IMR-90 (cell line): ENCODE measurements at regions not wholly inside any gene's neighbourhood (a gene's known extent, or its start where the extent isn't known, plus 50 kb on each side); places are given as distances from the start of the nearest gene placed in this dataset.

Experiments
- ATAC-seq: fragments of 200-7000 bp; cut with Tn5 transposase; 2 replicates; pipeline ENCODE4 v1.9.1; 2020; ENCODE audit warnings: low read depth, mild to moderate bottlenecking, moderate library complexity
- BruUV-seq: library from RNA; stranded (reverse); fragments of 400-500 nt; replicated peaks from 2 replicates; lab custom pipeline; 2021; lab: Mats Ljungman, UMichigan
- CTCF ChIA-PET: fragments of 300-600 bp; formaldehyde crosslinking; extraction: SDS; loops from one replicate; lab custom pipeline; 2021; ENCODE audit warnings: antibody characterized with exemption; lab: Yijun Ruan, JAX
- POLR2A ChIA-PET: fragments of 300-600 bp; sonication (Branson Sonifier 250); formaldehyde crosslinking; loops from one replicate; lab custom pipeline; 2022; ENCODE audit warnings: antibody characterized with exemption; ENCODE audit not compliant: unreplicated experiment; lab: Charles Lee
- DNase-seq: peaks from one replicate; pipeline ENCODE4 v3.0.0; 2013
- H2AFZ ChIP-seq: replicated peaks from 2 replicates; pipeline ENCODE3; 2013; ENCODE audit warnings: low read length, mild to moderate bottlenecking; ENCODE audit not compliant: poor library complexity
- H2AK5ac ChIP-seq: 2 replicates; pipeline ENCODE4 v1.6.1; 2013; ENCODE audit warnings: low read depth, low read length, inconsistent platforms
- H2AK9ac ChIP-seq: replicated peaks from 2 replicates; pipeline ENCODE3; 2013; ENCODE audit warnings: mild to moderate bottlenecking, low read depth, low read length, moderate library complexity; ENCODE audit not compliant: poor library complexity
- H2BK120ac ChIP-seq: 2 replicates; pipeline ENCODE4 v1.6.1; 2013; ENCODE audit warnings: low read depth, low read length, inconsistent platforms
- H2BK15ac ChIP-seq: 3 replicates; pipeline ENCODE4 v1.6.1; 2013; ENCODE audit warnings: low read depth, low read length, inconsistent platforms
- H2BK20ac ChIP-seq: 2 replicates; pipeline ENCODE4 v1.6.1; 2013; ENCODE audit warnings: low read depth, mild to moderate bottlenecking, inconsistent platforms, low read length, moderate library complexity
- H2BK5ac ChIP-seq: 2 replicates; pipeline ENCODE4 v1.6.1; 2013; ENCODE audit warnings: mild to moderate bottlenecking, low read depth, low read length, inconsistent platforms; ENCODE audit not compliant: poor library complexity, severe bottlenecking
- H3K14ac ChIP-seq: replicated peaks from 2 replicates; pipeline ENCODE4 v1.6.1; 2013; ENCODE audit warnings: low read depth, low read length, inconsistent platforms
- H3K18ac ChIP-seq: 2 replicates; pipeline ENCODE4 v1.6.1; 2013; ENCODE audit warnings: low read depth, low read length, control low read depth
- H3K23ac ChIP-seq: 2 replicates; pipeline ENCODE4 v1.6.1; 2013; ENCODE audit warnings: low read depth, low read length, inconsistent platforms
- H3K27ac ChIP-seq: 2 replicates; pipeline ENCODE4 v1.5.1; 2013; ENCODE audit warnings: mild to moderate bottlenecking, control low read depth, low read length; ENCODE audit not compliant: insufficient read depth
- H3K27me3 ChIP-seq: 2 replicates; pipeline ENCODE4 v1.6.1; 2013; ENCODE audit warnings: low read length; ENCODE audit not compliant: control insufficient read depth, insufficient read depth
- H3K36me3 ChIP-seq: 2 replicates; pipeline ENCODE4 v1.6.1; 2013; ENCODE audit warnings: low read length, mixed read lengths; ENCODE audit not compliant: control insufficient read depth, insufficient read depth
- H3K4ac ChIP-seq: 2 replicates; pipeline ENCODE4 v1.6.1; 2013; ENCODE audit warnings: low read depth, low read length, inconsistent platforms
- H3K4me1 ChIP-seq: 2 replicates; pipeline ENCODE4 v1.6.1; 2013; ENCODE audit warnings: low read length, mixed read lengths; ENCODE audit not compliant: control insufficient read depth, insufficient read depth
- H3K4me2 ChIP-seq: 2 replicates; pipeline ENCODE4 v1.6.1; 2013; ENCODE audit warnings: low read depth, mild to moderate bottlenecking, control low read depth, low read length, moderate library complexity
- H3K4me3 ChIP-seq: 2 replicates; pipeline ENCODE4 v1.5.1; 2013; ENCODE audit warnings: low read depth, mild to moderate bottlenecking, control low read depth, low read length, moderate library complexity; ENCODE audit not compliant: insufficient read depth
- H3K56ac ChIP-seq: 2 replicates; pipeline ENCODE4 v1.6.1; 2013; ENCODE audit warnings: low read length, inconsistent platforms; ENCODE audit not compliant: insufficient read depth; ENCODE audit errors: extremely low read depth
- H3K79me1 ChIP-seq, 2 experiments: 2 replicates each; pipeline ENCODE4 v1.6.1; 2013; ENCODE audit warnings: low read length in 2 of 2, inconsistent platforms in 1 of 2, low read depth in 1 of 2
- H3K9ac ChIP-seq: 2 replicates; pipeline ENCODE4 v1.6.1; 2013; ENCODE audit warnings: low read depth, low read length, control low read depth
- H3K9me1 ChIP-seq: 2 replicates; pipeline ENCODE4 v1.6.1; 2013; ENCODE audit warnings: low read length, inconsistent platforms; ENCODE audit not compliant: insufficient read depth
- H3K9me3 ChIP-seq: 2 replicates; pipeline ENCODE4 v1.6.1; 2013; ENCODE audit warnings: low read length; ENCODE audit not compliant: control insufficient read depth, insufficient read depth
- H4K20me1 ChIP-seq: 2 replicates; pipeline ENCODE4 v1.6.1; 2013; ENCODE audit warnings: low read length, inconsistent platforms; ENCODE audit not compliant: insufficient read depth
- H4K5ac ChIP-seq: 2 replicates; pipeline ENCODE4 v1.6.1; 2013; ENCODE audit warnings: mild to moderate bottlenecking, low read depth, low read length, control low read depth
- H4K8ac ChIP-seq, 2 experiments: 2 replicates each; pipeline ENCODE4 v1.6.1; 2013; ENCODE audit warnings: low read depth in 2 of 2, low read length in 2 of 2, control low read depth in 1 of 2, inconsistent platforms in 1 of 2
- H4K91ac ChIP-seq: 2 replicates; pipeline ENCODE4 v1.6.1; 2013; ENCODE audit warnings: low read depth, low read length, inconsistent platforms; ENCODE audit not compliant: insufficient read depth
- BHLHE40 ChIP-seq: fragments of 150-350 bp; IDR thresholded peaks from 2 replicates; pipeline ENCODE4 v1.6.1; 2016; ENCODE audit warnings: mild to moderate bottlenecking, low read depth, low read length
- CEBPB ChIP-seq: IDR thresholded peaks from 2 replicates; pipeline ENCODE4 v1.6.1; 2012; ENCODE audit warnings: low read depth, low read length, improper control_type of control experiment
- CHD1 ChIP-seq: IDR thresholded peaks from 2 replicates; pipeline ENCODE4 v1.6.1; 2012; ENCODE audit warnings: low read depth, low read length, improper control_type of control experiment
- FOS ChIP-seq: fragments of 150-350 bp; IDR thresholded peaks from 2 replicates; pipeline ENCODE4 v1.6.1; 2016; ENCODE audit warnings: low read depth, low read length
- MAFK ChIP-seq: IDR thresholded peaks from 2 replicates; pipeline ENCODE4 v1.6.1; 2012; ENCODE audit warnings: low read depth, low read length, improper control_type of control experiment
- MAZ ChIP-seq: IDR thresholded peaks from 2 replicates; pipeline ENCODE4 v1.6.1; 2012; ENCODE audit warnings: low read depth, mild to moderate bottlenecking, low read length, improper control_type of control experiment, moderate library complexity, borderline replicate concordance
- MXI1 ChIP-seq: IDR thresholded peaks from 2 replicates; pipeline ENCODE4 v1.6.1; 2012; ENCODE audit warnings: low read depth, mild to moderate bottlenecking, low read length, moderate library complexity, borderline replicate concordance
- NFE2L2 ChIP-seq: fragments of 150-350 bp; IDR thresholded peaks from 2 replicates; pipeline ENCODE4 v1.6.1; 2016; ENCODE audit warnings: low read depth, mild to moderate bottlenecking, low read length
- POLR2A ChIP-seq: IDR thresholded peaks from 2 replicates; pipeline ENCODE4 v1.6.1; 2012; ENCODE audit warnings: mild to moderate bottlenecking, low read depth, low read length
- RAD21 ChIP-seq: IDR thresholded peaks from 2 replicates; pipeline ENCODE4 v1.6.1; 2012; ENCODE audit warnings: low read length, improper control_type of control experiment
- RCOR1 ChIP-seq: IDR thresholded peaks from 2 replicates; pipeline ENCODE4 v1.6.1; 2012; ENCODE audit warnings: mild to moderate bottlenecking, low read length, improper control_type of control experiment; ENCODE audit not compliant: insufficient replicate concordance
- RFX5 ChIP-seq: IDR thresholded peaks from 2 replicates; pipeline ENCODE4 v1.8.0; 2012; ENCODE audit warnings: low read depth, mild to moderate bottlenecking, low read length, moderate library complexity
- SMC3 ChIP-seq: fragments of 150-350 bp; IDR thresholded peaks from 2 replicates; pipeline ENCODE4 v1.6.1; 2016; ENCODE audit warnings: low read depth, mild to moderate bottlenecking, antibody characterized with exemption, low read length, moderate library complexity
- WGBS, 2 experiments: methylation state at CpG; one replicate each; pipeline versions ENCODE4 v1.1.5 to v1.1.7; 2013; ENCODE audit warnings: missing lambda C conversion rate in 2 of 2; ENCODE audit not compliant: insufficient read length in 1 of 2; ENCODE audit errors: extremely low coverage in 2 of 2; 5-methylcytosine and 5-hydroxymethylcytosine counted together
- dilution Hi-C: fragments of 300-500 bp; cut with HindIII; formaldehyde crosslinking; loops from one replicate; pipeline ENCODE4 v1.14.3; 2018; ENCODE audit warnings: low sequenced_read_pairs; ENCODE audit not compliant: unreplicated experiment
- in situ Hi-C: fragments of 300-500 bp; cut with MboI; formaldehyde crosslinking; loops from 3 replicates; pipeline ENCODE4 v1.14.3; 2019; ENCODE audit warnings: low sequenced_read_pairs, inconsistent platforms, mixed read lengths
- intact Hi-C: fragments of 100-400 bp; cut with micrococcal nuclease; formaldehyde crosslinking; loops from 2 replicates; pipeline ENCODE4 v1.10.0; 2022
- TF ChIP-seq, protein P1 (sequence below): conservative IDR thresholded peaks from 2 replicates; pipeline ENCODE4 v1.5.1; 2012; ENCODE audit warnings: mild to moderate bottlenecking, low read depth, low read length, improper control_type of control experiment
- TF ChIP-seq, protein P2 (sequence below): fragments of 150-350 bp; IDR thresholded peaks from 2 replicates; pipeline ENCODE4 v1.6.1; 2016; ENCODE audit warnings: low read depth, mild to moderate bottlenecking, low read length, moderate library complexity, borderline replicate concordance
- TF ChIP-seq, protein P3 (sequence below): fragments of 150-350 bp; IDR thresholded peaks from 2 replicates; pipeline ENCODE4 v1.6.1; 2017; ENCODE audit warnings: mild to moderate bottlenecking, antibody characterized with exemption, low read length, low read depth

DNA sequence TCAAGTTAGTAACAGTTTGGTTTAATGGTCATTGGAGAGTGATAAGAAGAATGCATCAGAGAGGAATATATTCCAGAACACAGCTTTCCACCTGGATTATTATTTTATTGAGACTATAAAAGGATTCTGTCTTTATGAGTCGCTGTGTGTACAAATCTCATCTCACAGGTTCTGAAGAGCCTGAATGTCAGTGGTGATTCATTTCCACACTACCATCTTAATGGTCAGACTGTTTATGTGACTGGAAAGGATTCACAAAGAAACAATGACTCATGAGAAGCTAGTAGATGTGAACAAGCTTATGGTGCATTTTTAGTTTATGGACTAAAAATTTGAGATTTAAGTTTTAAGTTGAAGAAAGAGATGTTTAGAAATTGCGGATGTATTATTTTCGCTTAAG lies 685.4 kb upstream of the NRXN1 start:
- Histone ChIP-seq H3K9ac (no peak overlapping the region), H2AK5ac (no peak overlapping the region), H2AFZ (no peak overlapping the region), H3K4me3 (no peak overlapping the region), H4K91ac (no peak overlapping the region), H3K79me1 (no peaks in the 10 kb centered on the region), H3K4ac (no peak overlapping the region), H2BK20ac (0 out of 2 replicates have a peak overlapping the region, but pooled peaks have one; percentile 29), H3K36me3 (no peaks in the 10 kb centered on the region), H3K23ac (no peak overlapping the region), H3K14ac (no peak overlapping the region), H2AK9ac (no peak overlapping the region), H3K9me1 (no peaks in the 10 kb centered on the region), H3K4me1 (no peaks in the 10 kb centered on the region; the same call in 1 of the 2 replicates), H3K27ac (no peak overlapping the region), H3K18ac (no peak overlapping the region), H2BK15ac (no peak overlapping the region), H3K4me2 (peak overlapping the region; percentile 44; the same call in 1 of the 2 replicates), H3K56ac (no peak overlapping the region), H3K27me3 (no peaks in the 10 kb centered on the region), H2BK5ac (peak overlapping the region; percentile 86), H3K9me3 (no peaks in the 10 kb centered on the region), H4K5ac (no peak overlapping the region), H2BK120ac (peak overlapping the region; percentile 58), H4K20me1 (no peaks in the 10 kb centered on the region), H4K8ac (no peak overlapping the region; a peak in 1 of 4 replicates)
- ATAC-seq (peak; percentile 83), DNase-seq (peak; percentile 97)
- WGBS, 2 experiments: 100% methylated on average over 1 of the region's 3 CpGs; no CpG with 5 or more reads in 1 of the 2 experiments
- in situ Hi-C loops: no loop called here
- dilution Hi-C loops: no loop called here
- CTCF ChIA-PET: no interaction called here
- BruUV-seq: no TSS peak
- POLR2A ChIA-PET: no interaction called here
- intact Hi-C loops: no loop called here
- TF ChIP-seq, protein P1, sequence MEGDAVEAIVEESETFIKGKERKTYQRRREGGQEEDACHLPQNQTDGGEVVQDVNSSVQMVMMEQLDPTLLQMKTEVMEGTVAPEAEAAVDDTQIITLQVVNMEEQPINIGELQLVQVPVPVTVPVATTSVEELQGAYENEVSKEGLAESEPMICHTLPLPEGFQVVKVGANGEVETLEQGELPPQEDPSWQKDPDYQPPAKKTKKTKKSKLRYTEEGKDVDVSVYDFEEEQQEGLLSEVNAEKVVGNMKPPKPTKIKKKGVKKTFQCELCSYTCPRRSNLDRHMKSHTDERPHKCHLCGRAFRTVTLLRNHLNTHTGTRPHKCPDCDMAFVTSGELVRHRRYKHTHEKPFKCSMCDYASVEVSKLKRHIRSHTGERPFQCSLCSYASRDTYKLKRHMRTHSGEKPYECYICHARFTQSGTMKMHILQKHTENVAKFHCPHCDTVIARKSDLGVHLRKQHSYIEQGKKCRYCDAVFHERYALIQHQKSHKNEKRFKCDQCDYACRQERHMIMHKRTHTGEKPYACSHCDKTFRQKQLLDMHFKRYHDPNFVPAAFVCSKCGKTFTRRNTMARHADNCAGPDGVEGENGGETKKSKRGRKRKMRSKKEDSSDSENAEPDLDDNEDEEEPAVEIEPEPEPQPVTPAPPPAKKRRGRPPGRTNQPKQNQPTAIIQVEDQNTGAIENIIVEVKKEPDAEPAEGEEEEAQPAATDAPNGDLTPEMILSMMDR: no peak
- TF ChIP-seq MAZ: no peak
- peak; percentile 45; the same call in 1 of the 2 replicates for TF ChIP-seq NFE2L2
- no peak for TF ChIP-seq RCOR1
- TF ChIP-seq, protein P2, sequence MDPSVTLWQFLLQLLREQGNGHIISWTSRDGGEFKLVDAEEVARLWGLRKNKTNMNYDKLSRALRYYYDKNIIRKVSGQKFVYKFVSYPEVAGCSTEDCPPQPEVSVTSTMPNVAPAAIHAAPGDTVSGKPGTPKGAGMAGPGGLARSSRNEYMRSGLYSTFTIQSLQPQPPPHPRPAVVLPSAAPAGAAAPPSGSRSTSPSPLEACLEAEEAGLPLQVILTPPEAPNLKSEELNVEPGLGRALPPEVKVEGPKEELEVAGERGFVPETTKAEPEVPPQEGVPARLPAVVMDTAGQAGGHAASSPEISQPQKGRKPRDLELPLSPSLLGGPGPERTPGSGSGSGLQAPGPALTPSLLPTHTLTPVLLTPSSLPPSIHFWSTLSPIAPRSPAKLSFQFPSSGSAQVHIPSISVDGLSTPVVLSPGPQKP: no peak
- 0 out of 2 replicates have a peak, but pooled peaks have one; percentile 9 for TF ChIP-seq RAD21
- TF ChIP-seq SMC3: no peak
- TF ChIP-seq CEBPB: no peak
- TF ChIP-seq MXI1: no peak
- no peak for TF ChIP-seq CHD1
- TF ChIP-seq FOS: peak; percentile 97
- TF ChIP-seq, protein P3, sequence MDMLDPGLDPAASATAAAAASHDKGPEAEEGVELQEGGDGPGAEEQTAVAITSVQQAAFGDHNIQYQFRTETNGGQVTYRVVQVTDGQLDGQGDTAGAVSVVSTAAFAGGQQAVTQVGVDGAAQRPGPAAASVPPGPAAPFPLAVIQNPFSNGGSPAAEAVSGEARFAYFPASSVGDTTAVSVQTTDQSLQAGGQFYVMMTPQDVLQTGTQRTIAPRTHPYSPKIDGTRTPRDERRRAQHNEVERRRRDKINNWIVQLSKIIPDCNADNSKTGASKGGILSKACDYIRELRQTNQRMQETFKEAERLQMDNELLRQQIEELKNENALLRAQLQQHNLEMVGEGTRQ: no peak
- TF ChIP-seq MAFK: peak; percentile 80
- no peak for TF ChIP-seq RFX5
- no peak for TF ChIP-seq POLR2A
- peak; percentile 51; the same call in 1 of the 2 replicates for TF ChIP-seq BHLHE40
